ENCODE measurements at regions not wholly inside any gene's neighbourhood (a gene's known extent, or its start where the extent isn't known, plus 50 kb on each side); places are given as distances from the start of the nearest gene placed in this dataset.

DNA sequence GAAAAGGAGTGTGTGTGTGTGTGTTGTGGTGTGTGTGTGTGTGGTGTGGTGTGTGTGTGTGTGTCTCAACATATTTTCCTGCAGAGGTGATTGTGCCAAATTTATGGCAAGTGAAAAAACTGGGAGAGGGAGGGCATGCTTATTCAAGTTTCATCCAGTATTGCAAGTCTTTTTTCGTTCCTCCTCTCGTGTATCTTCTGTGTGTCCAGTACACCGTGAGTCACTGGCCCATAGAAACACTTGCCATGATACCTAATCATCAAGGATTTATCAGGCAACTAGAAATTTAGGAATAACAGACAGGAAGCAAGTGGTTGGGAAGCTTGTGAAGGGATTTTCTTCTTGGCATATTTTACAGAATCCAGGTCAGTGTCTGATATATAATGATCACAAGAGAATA lies 820.5 kb downstream of the GATA3 start:
- FAIRE-seq (no peak), DNase-seq (ENCODE audit: low read depth, low spot score) (no peak)
- TF ChIP-seq, protein P1, sequence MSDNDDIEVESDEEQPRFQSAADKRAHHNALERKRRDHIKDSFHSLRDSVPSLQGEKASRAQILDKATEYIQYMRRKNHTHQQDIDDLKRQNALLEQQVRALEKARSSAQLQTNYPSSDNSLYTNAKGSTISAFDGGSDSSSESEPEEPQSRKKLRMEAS (IDR thresholded peaks at IDR 0.05; ENCODE audit: insufficient read depth, insufficient read length): no peak
- no peak for TF ChIP-seq MYC (IDR thresholded peaks at IDR 0.05; ENCODE audit: low read depth, low read length)
- no peak for TF ChIP-seq FOS (IDR thresholded peaks at IDR 0.05; ENCODE audit: borderline replicate concordance, insufficient read depth, low read length)
- TF ChIP-seq EZH2 (IDR thresholded peaks at IDR 0.05; ENCODE audit: borderline replicate concordance, low read depth, low read length, severe bottlenecking): no peak
- TF ChIP-seq, protein P2, sequence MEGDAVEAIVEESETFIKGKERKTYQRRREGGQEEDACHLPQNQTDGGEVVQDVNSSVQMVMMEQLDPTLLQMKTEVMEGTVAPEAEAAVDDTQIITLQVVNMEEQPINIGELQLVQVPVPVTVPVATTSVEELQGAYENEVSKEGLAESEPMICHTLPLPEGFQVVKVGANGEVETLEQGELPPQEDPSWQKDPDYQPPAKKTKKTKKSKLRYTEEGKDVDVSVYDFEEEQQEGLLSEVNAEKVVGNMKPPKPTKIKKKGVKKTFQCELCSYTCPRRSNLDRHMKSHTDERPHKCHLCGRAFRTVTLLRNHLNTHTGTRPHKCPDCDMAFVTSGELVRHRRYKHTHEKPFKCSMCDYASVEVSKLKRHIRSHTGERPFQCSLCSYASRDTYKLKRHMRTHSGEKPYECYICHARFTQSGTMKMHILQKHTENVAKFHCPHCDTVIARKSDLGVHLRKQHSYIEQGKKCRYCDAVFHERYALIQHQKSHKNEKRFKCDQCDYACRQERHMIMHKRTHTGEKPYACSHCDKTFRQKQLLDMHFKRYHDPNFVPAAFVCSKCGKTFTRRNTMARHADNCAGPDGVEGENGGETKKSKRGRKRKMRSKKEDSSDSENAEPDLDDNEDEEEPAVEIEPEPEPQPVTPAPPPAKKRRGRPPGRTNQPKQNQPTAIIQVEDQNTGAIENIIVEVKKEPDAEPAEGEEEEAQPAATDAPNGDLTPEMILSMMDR (IDR thresholded peaks at IDR 0.05; ENCODE audit: extremely low read depth in 1 of 2, insufficient read depth in 1 of 2, low read depth in 1 of 2, low read length in 2 of 2): no peak
- intact Hi-C loops (cut with micrococcal nuclease): loop anchor here (2.0 to 10.0 kb wide), 2 partner anchors 334 to 430 kb away; no protein-coding TSS in a partner anchor
- H3K27me3 ChIP-seq (ENCODE audit: control insufficient read depth in 2 of 2, insufficient read depth in 2 of 2, low read length in 2 of 2): no peaks in the 10 kb centered on the region
- ChIA-PET CTCF (interaction anchor here (0.6 kb wide), 1 partner anchor 272 kb away, joined by 5 read pairs; no protein-coding TSS in a partner anchor), POLR2A (no interaction called here)
- no peaks in the 10 kb centered on the region for H3K36me3 ChIP-seq (ENCODE audit: control insufficient read depth in 2 of 2, extremely low read depth in 1 of 2, insufficient read depth in 2 of 2, low read length in 2 of 2)
- no peak overlapping the region for H2AFZ ChIP-seq (ENCODE audit: low read depth, low read length)
- no TSS peak for BruUV-seq (replicated peaks)
- no peaks in the 10 kb centered on the region for H3K79me2 ChIP-seq (ENCODE audit: control insufficient read depth, insufficient read depth, low read length)
- no peak overlapping the region for H3K9ac ChIP-seq (replicated peaks; ENCODE audit: extremely low read depth, insufficient read depth, low read length)
- H3K4me3 ChIP-seq (replicated peaks in 1 of 3; ENCODE audit: insufficient read depth in 1 of 3, low read depth in 1 of 3, low read length in 3 of 3): no peak overlapping the region
- H3K9me3 ChIP-seq (replicated peaks; ENCODE audit: control insufficient read depth, insufficient read depth, low read length): no peaks in the 10 kb centered on the region
- no peak overlapping the region for H3K4me2 ChIP-seq (ENCODE audit: insufficient read depth, low read length)
- no peaks in the 10 kb centered on the region for H3K4me1 ChIP-seq (ENCODE audit: control insufficient read depth, extremely low read depth, insufficient read depth, low read length)
- dilution Hi-C loops (cut with MboI; ENCODE audit: extremely low pct_ligation_motif_present, low sequenced_read_pairs): no loop called here
- H4K20me1 ChIP-seq (replicated peaks; ENCODE audit: control insufficient read depth, extremely low read depth, insufficient read depth, low read length): no peaks in the 10 kb centered on the region
- H3K27ac ChIP-seq (ENCODE audit: insufficient read depth, low read depth, low read length): no peak overlapping the region
- H3K9me1 ChIP-seq (replicated peaks; ENCODE audit: control insufficient read depth, extremely low read depth, insufficient read depth, low read length): no peaks in the 10 kb centered on the region

GRCh38 chr10:8876171-8876570 lies 821.7 kb downstream of the GATA3 start:
- CTCF ChIA-PET: no interaction called here
- POLR2A ChIA-PET: no interaction called here
- H3K9ac ChIP-seq (replicated peaks; ENCODE audit: extremely low read depth, insufficient read depth, low read length): no peak overlapping the region
- no peak for TF ChIP-seq POLR2AphosphoS5 (IDR thresholded peaks at IDR 0.05; ENCODE audit: insufficient read depth, low read depth, low read length)
- TF ChIP-seq, protein P1 (IDR thresholded peaks at IDR 0.05; ENCODE audit: insufficient read depth, insufficient read length): no peak
- TF ChIP-seq JUN (IDR thresholded peaks at IDR 0.05; ENCODE audit: borderline replicate concordance, insufficient read depth, insufficient read length, low read depth): no peak
- TF ChIP-seq, protein P2 (IDR thresholded peaks at IDR 0.05; ENCODE audit: extremely low read depth in 1 of 2, insufficient read depth in 1 of 2, low read depth in 1 of 2, low read length in 2 of 2): no peak
- H3K36me3 ChIP-seq (ENCODE audit: control insufficient read depth in 2 of 2, extremely low read depth in 1 of 2, insufficient read depth in 2 of 2, low read length in 2 of 2): no peaks in the 10 kb centered on the region
- H3K27me3 ChIP-seq (ENCODE audit: control insufficient read depth in 2 of 2, insufficient read depth in 2 of 2, low read length in 2 of 2): no peaks in the 10 kb centered on the region
- no peak overlapping the region for H3K4me3 ChIP-seq (replicated peaks in 1 of 3; ENCODE audit: insufficient read depth in 1 of 3, low read depth in 1 of 3, low read length in 3 of 3)
- H3K27ac ChIP-seq (ENCODE audit: insufficient read depth, low read depth, low read length): no peak overlapping the region
- intact Hi-C loops (cut with micrococcal nuclease) (loop anchor here (10.0 kb wide), 1 partner anchor 429 kb away; no protein-coding TSS in a partner anchor), dilution Hi-C loops (cut with MboI; ENCODE audit: extremely low pct_ligation_motif_present, low sequenced_read_pairs) (no loop called here)
- no peaks in the 10 kb centered on the region for H3K9me1 ChIP-seq (replicated peaks; ENCODE audit: control insufficient read depth, extremely low read depth, insufficient read depth, low read length)
- no peaks in the 10 kb centered on the region for H3K79me2 ChIP-seq (ENCODE audit: control insufficient read depth, insufficient read depth, low read length)
- no peak overlapping the region for H2AFZ ChIP-seq (ENCODE audit: low read depth, low read length)
- BruUV-seq (replicated peaks): no TSS peak
- H3K4me1 ChIP-seq (ENCODE audit: control insufficient read depth, extremely low read depth, insufficient read depth, low read length): no peaks in the 10 kb centered on the region
- H3K4me2 ChIP-seq (ENCODE audit: insufficient read depth, low read length): no peak overlapping the region
- FAIRE-seq: no peak
- DNase-seq (ENCODE audit: low read depth, low spot score): no peak
- H4K20me1 ChIP-seq (replicated peaks; ENCODE audit: control insufficient read depth, extremely low read depth, insufficient read depth, low read length): no peaks in the 10 kb centered on the region
- no peaks in the 10 kb centered on the region for H3K9me3 ChIP-seq (replicated peaks; ENCODE audit: control insufficient read depth, insufficient read depth, low read length)

Data from endothelial cell of umbilical vein (primary cell).